Astrocyte of the spinal cord (primary cell): ENCODE measurements at regions not wholly inside any gene's neighbourhood (a gene's known extent, or its start where the extent isn't known, plus 50 kb on each side); places are given as distances from the start of the nearest gene placed in this dataset.
A peak's percentile ranks its signal among the peaks of the same experiment; 100 is the strongest.
"Not testable (repeated sequence)": the region's sequence is repeated elsewhere in the genome, so short reads cannot be mapped to it uniquely, and the experiment has no call there.

ENCODE experiments used
- DNase-seq: peaks from one replicate; pipeline ENCODE4 v3.0.0; 2011; ENCODE audit warnings: low read depth, low spot score
- H3K4me3 ChIP-seq: 2 replicates; pipeline ENCODE4 v1.5.1; 2011; ENCODE audit warnings: low read depth, mild to moderate bottlenecking, low read length, moderate library complexity
- in situ Hi-C: cut with HindIII; loops from 2 replicates; pipeline ENCODE4 v1.10.0; 2017; ENCODE audit warnings: low sequenced_read_pairs
- TF ChIP-seq, protein P1 (sequence below): IDR thresholded peaks from 2 replicates; pipeline ENCODE4 v1.5.1; 2012; ENCODE audit warnings: low read depth, mild to moderate bottlenecking, low read length, inconsistent platforms

- DNase-seq = no peak
- H3K4me3 ChIP-seq = no peak overlapping the region
- TF ChIP-seq, protein P1, sequence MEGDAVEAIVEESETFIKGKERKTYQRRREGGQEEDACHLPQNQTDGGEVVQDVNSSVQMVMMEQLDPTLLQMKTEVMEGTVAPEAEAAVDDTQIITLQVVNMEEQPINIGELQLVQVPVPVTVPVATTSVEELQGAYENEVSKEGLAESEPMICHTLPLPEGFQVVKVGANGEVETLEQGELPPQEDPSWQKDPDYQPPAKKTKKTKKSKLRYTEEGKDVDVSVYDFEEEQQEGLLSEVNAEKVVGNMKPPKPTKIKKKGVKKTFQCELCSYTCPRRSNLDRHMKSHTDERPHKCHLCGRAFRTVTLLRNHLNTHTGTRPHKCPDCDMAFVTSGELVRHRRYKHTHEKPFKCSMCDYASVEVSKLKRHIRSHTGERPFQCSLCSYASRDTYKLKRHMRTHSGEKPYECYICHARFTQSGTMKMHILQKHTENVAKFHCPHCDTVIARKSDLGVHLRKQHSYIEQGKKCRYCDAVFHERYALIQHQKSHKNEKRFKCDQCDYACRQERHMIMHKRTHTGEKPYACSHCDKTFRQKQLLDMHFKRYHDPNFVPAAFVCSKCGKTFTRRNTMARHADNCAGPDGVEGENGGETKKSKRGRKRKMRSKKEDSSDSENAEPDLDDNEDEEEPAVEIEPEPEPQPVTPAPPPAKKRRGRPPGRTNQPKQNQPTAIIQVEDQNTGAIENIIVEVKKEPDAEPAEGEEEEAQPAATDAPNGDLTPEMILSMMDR = no peak
- in situ Hi-C loops = no loop called here
Measured at GRCh38 chr12:90569685-90570084, 385.3 kb downstream of the CCER1 start.

- in situ Hi-C loops = no loop called here
- TF ChIP-seq, protein P1 = no peak
- DNase-seq = no peak
- H3K4me3 ChIP-seq = no peak overlapping the region
Measured at GRCh38 chr12:90562671-90563070, 392.3 kb downstream of the CCER1 start.

- TF ChIP-seq, protein P1 = no peak
- no peak for DNase-seq
- no peak overlapping the region for H3K4me3 ChIP-seq
- in situ Hi-C loops = no loop called here
Measured at GRCh38 chr12:90548595-90548994, 406.4 kb downstream of the CCER1 start.

GRCh38 chr12:90546511-90546910 is 408.5 kb downstream of the CCER1 start:
- in situ Hi-C loops = no loop called here
- DNase-seq = no peak
- TF ChIP-seq, protein P1 = no peak
- H3K4me3 ChIP-seq = no peak overlapping the region

- DNase-seq = peak; percentile 30
- TF ChIP-seq, protein P1 = no peak
- no peak overlapping the region for H3K4me3 ChIP-seq
- in situ Hi-C loops = no loop called here
Measured at GRCh38 chr12:90543841-90544240, 411.1 kb downstream of the CCER1 start.

GRCh38 chr12:90543374-90543773 is 411.6 kb downstream of the CCER1 start:
- in situ Hi-C loops = no loop called here

GRCh38 chr12:90542852-90543251 is 412.1 kb downstream of the CCER1 start:
- H3K4me3 ChIP-seq, in situ Hi-C loops, DNase-seq: not testable (repeated sequence)

More at GRCh38 chr12:90543374-90543773, 411.6 kb downstream of the CCER1 start:
- H3K4me3 ChIP-seq = no peak overlapping the region
- TF ChIP-seq, protein P1 = no peak
- DNase-seq = peak; percentile 31

- DNase-seq, in situ Hi-C loops, H3K4me3 ChIP-seq: not testable (repeated sequence)
Measured at GRCh38 chr12:90533828-90534227, 421.1 kb downstream of the CCER1 start.
